Tibial nerve (tissue), 3 donors: ENCODE measurements at regions not wholly inside any gene's neighbourhood (a gene's known extent, or its start where the extent isn't known, plus 50 kb on each side); places are given as distances from the start of the nearest gene placed in this dataset.

ENCODE experiments used
- POLR2A ChIP-seq, 2 donors: fragments of 450-650 bp; IDR thresholded peaks; one replicate each; pipeline ENCODE4 v1.6.1; 2017; ENCODE audit warnings: antibody characterized with exemption in 2 of 2, mild to moderate bottlenecking in 2 of 2, moderate library complexity in 2 of 2
- TF ChIP-seq, protein P1 (sequence below), 5 experiments: fragments of 200-600 bp in 3 of 5; fragments of 450-650 bp in 2 of 5; sonication (generic) in 3 of 5; IDR thresholded peaks; one replicate each; pipeline ENCODE4 v1.5.1; 2016 to 2019; ENCODE audit warnings: antibody characterized with exemption in 5 of 5, mild to moderate bottlenecking in 3 of 5, moderate library complexity in 2 of 5

- no peak for TF ChIP-seq POLR2A (IDR thresholded peaks at IDR 0.05)
- TF ChIP-seq, protein P1, sequence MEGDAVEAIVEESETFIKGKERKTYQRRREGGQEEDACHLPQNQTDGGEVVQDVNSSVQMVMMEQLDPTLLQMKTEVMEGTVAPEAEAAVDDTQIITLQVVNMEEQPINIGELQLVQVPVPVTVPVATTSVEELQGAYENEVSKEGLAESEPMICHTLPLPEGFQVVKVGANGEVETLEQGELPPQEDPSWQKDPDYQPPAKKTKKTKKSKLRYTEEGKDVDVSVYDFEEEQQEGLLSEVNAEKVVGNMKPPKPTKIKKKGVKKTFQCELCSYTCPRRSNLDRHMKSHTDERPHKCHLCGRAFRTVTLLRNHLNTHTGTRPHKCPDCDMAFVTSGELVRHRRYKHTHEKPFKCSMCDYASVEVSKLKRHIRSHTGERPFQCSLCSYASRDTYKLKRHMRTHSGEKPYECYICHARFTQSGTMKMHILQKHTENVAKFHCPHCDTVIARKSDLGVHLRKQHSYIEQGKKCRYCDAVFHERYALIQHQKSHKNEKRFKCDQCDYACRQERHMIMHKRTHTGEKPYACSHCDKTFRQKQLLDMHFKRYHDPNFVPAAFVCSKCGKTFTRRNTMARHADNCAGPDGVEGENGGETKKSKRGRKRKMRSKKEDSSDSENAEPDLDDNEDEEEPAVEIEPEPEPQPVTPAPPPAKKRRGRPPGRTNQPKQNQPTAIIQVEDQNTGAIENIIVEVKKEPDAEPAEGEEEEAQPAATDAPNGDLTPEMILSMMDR (IDR thresholded peaks at IDR 0.05) = no peak
These were observed 1352.2 kb upstream of the EPHA6 start for GRCh38 chr3:95462161-95462560.
